ENCODE measurements at regions not wholly inside any gene's neighbourhood (a gene's known extent, or its start where the extent isn't known, plus 50 kb on each side); places are given as distances from the start of the nearest gene placed in this dataset.

DNA sequence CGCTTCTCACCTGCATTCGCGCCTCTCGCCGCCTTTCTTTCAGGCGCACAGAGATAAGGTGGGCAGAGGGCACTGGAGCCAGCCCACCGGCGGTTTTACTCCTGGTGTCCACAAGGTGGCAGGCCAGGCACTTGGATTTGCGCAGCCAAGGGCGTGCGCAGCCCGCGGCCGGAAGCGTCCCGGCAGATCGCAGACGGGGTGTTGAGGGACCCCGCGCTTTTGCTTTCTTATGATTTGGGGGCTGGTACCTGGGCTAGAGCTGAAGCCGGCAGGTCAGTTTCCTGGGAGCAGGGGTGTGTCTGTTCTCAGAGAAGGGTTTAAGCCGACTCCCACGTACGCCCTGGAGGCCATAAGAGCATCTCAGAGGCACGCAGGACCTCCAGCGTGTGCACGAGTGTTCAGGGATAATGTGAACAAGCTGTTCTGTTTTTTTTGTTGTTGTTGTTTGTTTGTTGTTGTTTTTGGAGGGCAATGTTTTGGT is 305.6 kb upstream of the CXCR4 start:
- TF ChIP-seq CTCF (IDR thresholded peaks at IDR 0.05; ENCODE audit: low read length) (peak; percentile 93), EZH2 (IDR thresholded peaks at IDR 0.05; ENCODE audit: borderline replicate concordance, low read length) (no peak)
